Femur (tissue), 1 donor: ENCODE measurements at regions not wholly inside any gene's neighbourhood (a gene's known extent, or its start where the extent isn't known, plus 50 kb on each side); places are given as distances from the start of the nearest gene placed in this dataset.
"Not testable (repeated sequence)": the region's sequence is repeated elsewhere in the genome, so short reads cannot be mapped to it uniquely, and the experiment has no call there.

Source experiments
- DNase-seq: peaks from one replicate; pipeline ENCODE4 v3.0.0-alpha.2; 2017

GRCh38 chr20:60785785-60786184, 466.3 kb upstream of the CDH4 start:
- no peak for DNase-seq

- DNase-seq, result no peak
Observed at GRCh38 chr20:60786686-60787217, 465.3 kb upstream of the CDH4 start.

- no peak for DNase-seq
Observed at GRCh38 chr20:60787276-60787675, 464.8 kb upstream of the CDH4 start.

- no peak for DNase-seq
Observed at GRCh38 chr20:60788070-60788469, 464.0 kb upstream of the CDH4 start.

- no peak for DNase-seq
Observed at GRCh38 chr20:60789399-60789798, 462.7 kb upstream of the CDH4 start.

- DNase-seq, result not testable (repeated sequence)
Observed at GRCh38 chr20:60790339-60790738, 461.7 kb upstream of the CDH4 start.

GRCh38 chr20:60791823-60792222, 460.2 kb upstream of the CDH4 start:
- DNase-seq, result no peak

- DNase-seq, result no peak
Observed at GRCh38 chr20:60792941-60793340, 459.1 kb upstream of the CDH4 start.

GRCh38 chr20:60794674-60795073, 457.4 kb upstream of the CDH4 start:
- no peak for DNase-seq

- DNase-seq, result no peak
Observed at GRCh38 chr20:60795651-60796050, 456.4 kb upstream of the CDH4 start.

GRCh38 chr20:60800185-60800584, 451.9 kb upstream of the CDH4 start:
- DNase-seq, result no peak

GRCh38 chr20:60802676-60803075, 449.4 kb upstream of the CDH4 start:
- DNase-seq, result no peak

- DNase-seq, result peak; percentile 20
Observed at GRCh38 chr20:60803335-60804055, 448.6 kb upstream of the CDH4 start.

GRCh38 chr20:60804240-60804917, 447.7 kb upstream of the CDH4 start:
- no peak for DNase-seq

GRCh38 chr20:60804918-60805630, 447.0 kb upstream of the CDH4 start:
- peak; percentile 50 for DNase-seq

- DNase-seq, result no peak
Observed at GRCh38 chr20:60806354-60806753, 445.7 kb upstream of the CDH4 start.

- DNase-seq, result no peak
Observed at GRCh38 chr20:60806824-60807223, 445.2 kb upstream of the CDH4 start.

- no peak for DNase-seq
Observed at GRCh38 chr20:60808003-60808672, 443.9 kb upstream of the CDH4 start.

- no peak for DNase-seq
Observed at GRCh38 chr20:60808701-60809100, 443.4 kb upstream of the CDH4 start.

GRCh38 chr20:60810561-60810960, 441.5 kb upstream of the CDH4 start:
- DNase-seq, result no peak

- no peak for DNase-seq
Observed at GRCh38 chr20:60812561-60812960, 439.5 kb upstream of the CDH4 start.

GRCh38 chr20:60813066-60813465, 439.0 kb upstream of the CDH4 start:
- no peak for DNase-seq

- no peak for DNase-seq
Observed at GRCh38 chr20:60815656-60816055, 436.4 kb upstream of the CDH4 start.
